NCI-H1417 (cell line): ENCODE measurements at regions not wholly inside any gene's neighbourhood (a gene's known extent, or its start where the extent isn't known, plus 50 kb on each side); places are given as distances from the start of the nearest gene placed in this dataset.
"Not testable (repeated sequence)": the region's sequence is repeated elsewhere in the genome, so short reads cannot be mapped to it uniquely, and the experiment has no call there.

Source experiments
- DNase-seq, 3 experiments: peaks; one replicate each; lab custom pipeline; 2025; lab: John Stamatoyannopoulos, UW

GRCh38 chr16:13336907-13337881 is 435.8 kb downstream of the SHISA9 start:
- not testable (repeated sequence) for DNase-seq

- no peak for DNase-seq
These were observed 436.6 kb downstream of the SHISA9 start for GRCh38 chr16:13338044-13338443.

- DNase-seq, result no peak
These were observed 441.3 kb downstream of the SHISA9 start for GRCh38 chr16:13342675-13343074.

- no peak for DNase-seq
These were observed 442.6 kb downstream of the SHISA9 start for GRCh38 chr16:13344001-13344400.

- DNase-seq, result no peak
These were observed 447.0 kb downstream of the SHISA9 start for GRCh38 chr16:13348416-13348815.

- no peak for DNase-seq
These were observed 448.6 kb downstream of the SHISA9 start for GRCh38 chr16:13350000-13350399.

- DNase-seq, result no peak
These were observed 449.8 kb downstream of the SHISA9 start for GRCh38 chr16:13351181-13351580.

- no peak for DNase-seq
These were observed 450.3 kb downstream of the SHISA9 start for GRCh38 chr16:13351601-13352217.

GRCh38 chr16:13352796-13353195 is 451.4 kb downstream of the SHISA9 start:
- not testable (repeated sequence) for DNase-seq

- DNase-seq, result not testable (repeated sequence)
These were observed 456.4 kb downstream of the SHISA9 start for GRCh38 chr16:13357842-13358241.

- DNase-seq, result no peak
These were observed 458.4 kb downstream of the SHISA9 start for GRCh38 chr16:13359835-13360234.

- DNase-seq, result no peak
These were observed 471.0 kb downstream of the SHISA9 start for GRCh38 chr16:13372421-13372820.

GRCh38 chr16:13376174-13376573 is 474.8 kb downstream of the SHISA9 start:
- no peak for DNase-seq

GRCh38 chr16:13377143-13377542 is 475.7 kb downstream of the SHISA9 start:
- no peak for DNase-seq

GRCh38 chr16:13378151-13378550 is 476.8 kb downstream of the SHISA9 start:
- DNase-seq, result no peak

- DNase-seq, result no peak
These were observed 477.9 kb downstream of the SHISA9 start for GRCh38 chr16:13379266-13379665.

GRCh38 chr16:13385156-13386040 is 484.0 kb downstream of the SHISA9 start:
- DNase-seq, result not testable (repeated sequence)

GRCh38 chr16:13390093-13390985 is 488.9 kb downstream of the SHISA9 start:
- DNase-seq, result peak in 1 of 3 experiments; percentile 62

- no peak for DNase-seq
These were observed 489.5 kb downstream of the SHISA9 start for GRCh38 chr16:13390986-13391305.

GRCh38 chr16:13391337-13391736 is 489.9 kb downstream of the SHISA9 start:
- DNase-seq, result no peak

GRCh38 chr16:13392341-13392740 is 490.9 kb downstream of the SHISA9 start:
- DNase-seq, result no peak
